T-helper 2 cell treated with Interferon-gamma antibody and Interleukin-4, amounts not matched to agents 5 μg/mL and 100 μg/mL, for 36 hours (primary cell): ENCODE measurements at regions not wholly inside any gene's neighbourhood (a gene's known extent, or its start where the extent isn't known, plus 50 kb on each side); places are given as distances from the start of the nearest gene placed in this dataset.

ENCODE experiments used
- DNase-seq: peaks from one replicate; pipeline ENCODE4 v3.0.0; 2021; ENCODE audit warnings: low spot score
- H3K27ac Mint-ChIP-seq: one replicate; pipeline ENCODE4 v1.8.0; 2021; ENCODE audit warnings: mild to moderate bottlenecking, mixed read lengths
- H3K27me3 Mint-ChIP-seq: one replicate; pipeline ENCODE4 v1.8.0; 2021; ENCODE audit warnings: low read depth, mixed read lengths
- H3K36me3 Mint-ChIP-seq: one replicate; pipeline ENCODE4 v1.8.0; 2021; ENCODE audit warnings: low read depth, mixed read lengths
- H3K4me1 Mint-ChIP-seq: one replicate; pipeline ENCODE4 v1.8.0; 2021; ENCODE audit warnings: low read depth, mixed read lengths
- H3K4me3 Mint-ChIP-seq: one replicate; pipeline ENCODE4 v1.8.0; 2022; ENCODE audit warnings: mild to moderate bottlenecking, moderate library complexity, mixed read lengths
- H3K9me3 Mint-ChIP-seq: one replicate; pipeline ENCODE4 v1.8.0; 2021; ENCODE audit warnings: mixed read lengths

GRCh38 chr3:154522036-154522602 lies 92.1 kb upstream of the GPR149 start:
- no peaks in the 10 kb centered on the region for H3K36me3 Mint-ChIP-seq
- H3K4me1 Mint-ChIP-seq = no peaks in the 10 kb centered on the region
- DNase-seq = no peak
- H3K27me3 Mint-ChIP-seq = no peaks in the 10 kb centered on the region
- H3K4me3 Mint-ChIP-seq = no peak overlapping the region
- H3K9me3 Mint-ChIP-seq = no peaks in the 10 kb centered on the region
- H3K27ac Mint-ChIP-seq = no peak overlapping the region

GRCh38 chr3:154517404-154517803 lies 87.4 kb upstream of the GPR149 start:
- no peaks in the 10 kb centered on the region for H3K4me1 Mint-ChIP-seq
- H3K36me3 Mint-ChIP-seq = no peaks in the 10 kb centered on the region
- no peaks in the 10 kb centered on the region for H3K9me3 Mint-ChIP-seq
- no peak for DNase-seq
- H3K4me3 Mint-ChIP-seq = no peak overlapping the region
- H3K27ac Mint-ChIP-seq = no peak overlapping the region
- H3K27me3 Mint-ChIP-seq = no peaks in the 10 kb centered on the region

GRCh38 chr3:154515921-154516320 lies 85.9 kb upstream of the GPR149 start:
- no peak for DNase-seq
- no peaks in the 10 kb centered on the region for H3K9me3 Mint-ChIP-seq
- no peak overlapping the region for H3K4me3 Mint-ChIP-seq
- no peaks in the 10 kb centered on the region for H3K27me3 Mint-ChIP-seq
- H3K36me3 Mint-ChIP-seq = no peaks in the 10 kb centered on the region
- H3K4me1 Mint-ChIP-seq = no peaks in the 10 kb centered on the region
- H3K27ac Mint-ChIP-seq = no peak overlapping the region

- Mint-ChIP-seq H3K27me3 (no peaks in the 10 kb centered on the region), H3K4me3 (no peak overlapping the region), H3K27ac (no peak overlapping the region), H3K36me3 (no peaks in the 10 kb centered on the region), H3K9me3 (no peaks in the 10 kb centered on the region), H3K4me1 (no peaks in the 10 kb centered on the region)
- no peak for DNase-seq
Observed at GRCh38 chr3:154510780-154511179, 80.8 kb upstream of the GPR149 start.

- Mint-ChIP-seq H3K9me3 (no peaks in the 10 kb centered on the region), H3K27ac (no peak overlapping the region), H3K36me3 (no peaks in the 10 kb centered on the region), H3K4me3 (no peak overlapping the region), H3K4me1 (no peaks in the 10 kb centered on the region), H3K27me3 (no peaks in the 10 kb centered on the region)
- no peak for DNase-seq
Observed at GRCh38 chr3:154507727-154508126, 77.7 kb upstream of the GPR149 start.

- Mint-ChIP-seq H3K27ac (no peak overlapping the region), H3K9me3 (no peaks in the 10 kb centered on the region), H3K27me3 (no peaks in the 10 kb centered on the region), H3K4me1 (no peaks in the 10 kb centered on the region), H3K36me3 (no peaks in the 10 kb centered on the region), H3K4me3 (no peak overlapping the region)
- no peak for DNase-seq
Observed at GRCh38 chr3:154496978-154497377, 67.0 kb upstream of the GPR149 start.

GRCh38 chr3:154496540-154496939 lies 66.5 kb upstream of the GPR149 start:
- Mint-ChIP-seq H3K27ac (no peak overlapping the region), H3K36me3 (no peaks in the 10 kb centered on the region), H3K9me3 (no peaks in the 10 kb centered on the region), H3K27me3 (no peaks in the 10 kb centered on the region), H3K4me1 (no peaks in the 10 kb centered on the region), H3K4me3 (no peak overlapping the region)
- no peak for DNase-seq

GRCh38 chr3:154486949-154487348 lies 57.0 kb upstream of the GPR149 start:
- H3K27ac Mint-ChIP-seq = no peak overlapping the region
- H3K4me1 Mint-ChIP-seq = no peaks in the 10 kb centered on the region
- no peak overlapping the region for H3K4me3 Mint-ChIP-seq
- H3K27me3 Mint-ChIP-seq = no peaks in the 10 kb centered on the region
- H3K36me3 Mint-ChIP-seq = no peaks in the 10 kb centered on the region
- DNase-seq = no peak
- H3K9me3 Mint-ChIP-seq = no peaks in the 10 kb centered on the region

GRCh38 chr3:154482507-154482906 lies 52.5 kb upstream of the GPR149 start:
- DNase-seq = no peak
- H3K4me3 Mint-ChIP-seq = no peak overlapping the region
- H3K4me1 Mint-ChIP-seq = no peaks in the 10 kb centered on the region
- H3K27me3 Mint-ChIP-seq = no peaks in the 10 kb centered on the region
- H3K36me3 Mint-ChIP-seq = no peaks in the 10 kb centered on the region
- no peaks in the 10 kb centered on the region for H3K9me3 Mint-ChIP-seq
- H3K27ac Mint-ChIP-seq = no peak overlapping the region

- no peak overlapping the region for H3K4me3 Mint-ChIP-seq
- no peaks in the 10 kb centered on the region for H3K4me1 Mint-ChIP-seq
- H3K9me3 Mint-ChIP-seq = peaks cover 2% of the 10 kb centered on the region
- H3K27me3 Mint-ChIP-seq = no peaks in the 10 kb centered on the region
- H3K36me3 Mint-ChIP-seq = no peaks in the 10 kb centered on the region
- no peak for DNase-seq
- H3K27ac Mint-ChIP-seq = no peak overlapping the region
Observed at GRCh38 chr3:154480033-154480432, 50.0 kb upstream of the GPR149 start.
